ENCODE measurements at regions not wholly inside any gene's neighbourhood (a gene's known extent, or its start where the extent isn't known, plus 50 kb on each side); places are given as distances from the start of the nearest gene placed in this dataset.
"Not testable (repeated sequence)": the region's sequence is repeated elsewhere in the genome, so short reads cannot be mapped to it uniquely, and the experiment has no call there.

DNA sequence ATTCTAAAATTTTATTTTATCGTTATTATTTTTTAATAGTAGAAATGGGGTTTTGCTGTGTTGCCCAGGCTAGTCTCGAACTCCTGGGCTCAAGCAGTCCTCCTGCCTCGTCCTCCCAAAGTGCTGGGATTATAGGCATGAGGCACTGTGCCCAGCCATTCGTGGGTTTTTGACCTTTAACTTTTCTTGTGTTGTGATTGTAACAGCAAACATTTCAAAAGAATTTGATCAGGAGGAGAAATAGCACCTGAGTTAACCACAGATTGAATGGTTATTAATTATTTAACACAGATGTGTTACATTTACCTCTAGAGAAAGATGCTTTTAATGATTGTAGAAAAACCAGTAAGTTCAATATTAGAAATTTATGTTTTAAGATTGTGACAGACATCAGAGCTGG lies 132.0 kb downstream of the HAUS1 start:
- DNase-seq, result no peak

- DNase-seq, result no peak
These were observed 133.7 kb downstream of the HAUS1 start for GRCh38 chr18:46237891-46238290.

DNA sequence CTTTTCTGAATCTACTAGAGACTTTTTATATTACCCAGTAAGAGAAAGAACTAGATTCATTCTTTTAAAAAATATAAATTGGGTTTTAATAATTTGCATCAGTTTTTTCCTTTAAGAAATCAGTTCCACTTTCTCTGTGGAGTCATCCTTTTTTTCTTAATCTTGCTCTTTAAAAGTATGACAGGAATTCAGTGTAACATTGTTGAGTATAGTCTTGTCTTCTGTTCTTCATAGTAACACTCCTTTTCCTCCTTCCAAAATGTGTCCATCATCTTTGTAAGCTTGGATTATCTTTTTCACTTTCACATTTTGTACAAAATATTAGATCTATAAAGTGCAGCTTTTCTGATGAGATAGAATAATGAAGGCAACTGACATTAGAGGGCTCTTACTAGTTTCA lies 135.4 kb downstream of the HAUS1 start:
- DNase-seq, result no peak

DNA sequence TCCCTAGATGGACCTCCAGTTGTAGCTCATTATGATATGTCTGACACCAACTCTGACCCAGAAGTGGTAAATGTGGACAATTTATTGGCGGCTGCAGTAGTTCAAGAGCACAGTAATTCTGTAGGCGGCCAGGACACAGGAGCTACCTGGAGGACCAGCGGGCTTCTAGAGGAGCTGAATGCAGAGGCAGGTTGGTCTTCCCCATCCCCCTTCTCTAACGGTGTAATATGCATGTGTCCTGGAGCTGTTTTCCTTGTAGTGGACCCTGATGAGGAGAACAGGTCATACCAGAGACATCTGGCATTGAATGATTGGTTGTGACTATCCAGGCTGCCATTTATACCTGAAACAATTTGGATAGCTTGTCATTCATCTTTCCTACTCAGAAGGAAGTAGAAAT lies 135.8 kb downstream of the HAUS1 start:
- DNase-seq, result no peak

DNA sequence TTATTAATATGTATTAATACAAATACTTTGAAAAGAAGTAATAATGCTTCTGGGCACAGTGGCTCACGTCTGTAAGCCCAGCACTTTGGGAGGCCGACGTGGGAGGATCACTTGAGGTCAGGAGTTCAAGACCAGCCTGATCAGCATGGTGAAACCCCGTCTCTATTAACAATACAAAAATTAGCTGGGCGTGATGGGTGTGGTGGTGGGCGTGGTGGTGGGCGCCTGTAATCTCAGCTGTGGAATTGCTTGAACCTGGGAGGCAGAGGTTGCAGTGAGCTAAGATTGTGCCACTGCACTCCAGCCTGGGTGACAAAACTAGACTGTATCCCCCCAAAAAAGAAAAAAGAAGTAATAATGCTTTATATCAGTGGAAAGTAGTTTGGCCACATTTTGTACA lies 137.2 kb downstream of the HAUS1 start:
- not testable (repeated sequence) for DNase-seq

DNA sequence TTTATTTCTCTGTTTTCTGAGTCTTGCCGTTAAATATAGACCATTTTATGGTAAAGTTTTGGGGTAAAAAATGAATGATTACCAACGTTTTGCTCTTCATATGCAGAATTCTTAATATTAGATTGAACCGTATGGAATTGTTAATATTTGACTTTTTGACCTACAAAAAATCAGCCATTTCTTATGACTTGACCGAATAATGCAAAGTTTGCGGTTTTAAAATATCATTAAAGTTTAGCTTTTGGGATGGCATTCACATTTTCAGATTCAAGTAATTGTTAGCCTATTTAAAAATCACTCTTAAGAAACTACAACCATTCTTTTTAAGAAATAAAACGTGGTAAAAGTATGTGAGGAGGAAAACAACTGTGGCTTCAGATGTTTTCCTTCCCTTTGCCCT lies 138.0 kb downstream of the HAUS1 start:
- no peak for DNase-seq

GRCh38 chr18:46243095-46243494 lies 138.9 kb downstream of the HAUS1 start:
- no peak for DNase-seq

GRCh38 chr18:46243673-46244072 lies 139.5 kb downstream of the HAUS1 start:
- DNase-seq, result no peak

- DNase-seq, result no peak
These were observed 141.9 kb downstream of the HAUS1 start for GRCh38 chr18:46246101-46246500.

DNA sequence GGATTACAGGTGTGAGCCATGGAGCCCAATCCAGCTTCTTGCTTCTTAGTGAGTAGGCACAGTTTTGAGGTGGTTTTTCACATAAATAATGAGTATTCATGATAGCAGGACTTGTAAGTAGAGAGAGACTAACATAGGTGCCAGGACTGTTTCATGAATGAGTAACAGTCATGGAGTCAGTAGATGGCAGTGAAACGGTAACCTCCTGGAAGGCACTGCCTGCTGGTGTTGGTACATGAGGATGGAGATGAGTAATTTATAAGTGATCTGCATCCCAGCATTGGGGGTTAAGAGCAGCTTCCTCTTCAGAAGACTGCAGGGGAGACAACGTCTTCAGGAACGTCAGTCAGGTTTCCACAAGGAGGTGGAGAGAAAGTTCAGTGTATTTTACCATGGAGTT lies 143.8 kb downstream of the HAUS1 start:
- DNase-seq, result no peak

- DNase-seq, result peak; percentile 15
These were observed 146.1 kb downstream of the HAUS1 start for GRCh38 chr18:46250084-46250811.

DNA sequence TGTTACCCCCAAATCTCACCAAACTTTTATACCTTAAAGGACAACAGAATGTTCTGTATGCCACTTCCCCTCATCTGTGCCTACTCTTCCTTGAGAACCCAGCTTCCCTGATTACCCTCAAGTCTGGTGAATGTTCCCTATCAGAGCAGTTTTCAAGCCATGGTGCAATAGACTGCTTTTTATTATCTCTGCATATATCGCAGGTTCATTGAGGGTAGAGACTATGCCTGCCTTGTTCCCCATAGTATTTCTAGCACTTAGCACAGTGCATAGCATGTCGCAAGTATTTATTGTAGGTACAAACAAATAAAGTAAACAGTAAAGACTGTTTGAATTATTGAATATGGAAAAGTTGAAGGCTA lies 146.6 kb downstream of the HAUS1 start:
- DNase-seq, result no peak

DNA sequence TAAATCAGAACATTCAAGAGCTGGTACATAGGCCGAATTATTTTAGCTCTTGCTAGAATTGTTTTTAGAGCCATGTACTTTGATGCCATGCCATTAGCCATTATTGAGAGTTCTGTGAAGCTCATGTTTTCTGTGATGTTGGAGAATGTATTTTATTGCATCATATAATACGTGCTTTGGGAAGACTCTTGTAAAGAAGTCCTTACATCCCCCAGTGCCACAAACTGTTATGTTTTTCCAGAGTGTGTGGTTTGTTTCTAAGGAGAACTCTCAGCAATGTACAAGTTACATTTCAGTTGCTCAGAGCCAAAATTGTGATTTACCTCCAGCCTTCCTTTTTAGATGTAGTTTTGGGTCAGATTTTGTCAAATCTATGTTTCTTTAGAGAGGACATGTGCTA lies 148.6 kb downstream of the HAUS1 start:
- no peak for DNase-seq

DNA sequence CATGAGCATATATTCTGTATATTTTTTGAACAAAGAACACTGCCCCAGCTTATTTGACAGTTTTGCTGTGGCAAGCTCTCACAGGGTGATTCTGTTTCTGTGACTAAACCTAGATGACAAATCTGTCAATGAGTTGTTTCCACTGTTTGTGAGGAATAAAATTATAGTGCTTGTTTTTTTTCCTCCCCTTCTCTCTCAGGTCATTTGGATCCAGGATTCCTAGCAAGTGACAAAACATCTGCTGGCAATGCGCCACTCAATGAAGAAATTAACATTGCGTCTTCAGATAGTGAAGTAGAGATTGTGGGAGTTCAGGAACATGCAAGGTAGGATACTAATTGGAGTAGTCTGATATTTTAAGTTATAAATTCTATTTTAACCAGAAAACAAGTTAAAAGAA lies 149.3 kb downstream of the HAUS1 start:
- no peak for DNase-seq

- no peak for DNase-seq
These were observed 151.9 kb downstream of the HAUS1 start for GRCh38 chr18:46256078-46256477.

- no peak for DNase-seq
These were observed 153.2 kb downstream of the HAUS1 start for GRCh38 chr18:46257366-46257765.

DNA sequence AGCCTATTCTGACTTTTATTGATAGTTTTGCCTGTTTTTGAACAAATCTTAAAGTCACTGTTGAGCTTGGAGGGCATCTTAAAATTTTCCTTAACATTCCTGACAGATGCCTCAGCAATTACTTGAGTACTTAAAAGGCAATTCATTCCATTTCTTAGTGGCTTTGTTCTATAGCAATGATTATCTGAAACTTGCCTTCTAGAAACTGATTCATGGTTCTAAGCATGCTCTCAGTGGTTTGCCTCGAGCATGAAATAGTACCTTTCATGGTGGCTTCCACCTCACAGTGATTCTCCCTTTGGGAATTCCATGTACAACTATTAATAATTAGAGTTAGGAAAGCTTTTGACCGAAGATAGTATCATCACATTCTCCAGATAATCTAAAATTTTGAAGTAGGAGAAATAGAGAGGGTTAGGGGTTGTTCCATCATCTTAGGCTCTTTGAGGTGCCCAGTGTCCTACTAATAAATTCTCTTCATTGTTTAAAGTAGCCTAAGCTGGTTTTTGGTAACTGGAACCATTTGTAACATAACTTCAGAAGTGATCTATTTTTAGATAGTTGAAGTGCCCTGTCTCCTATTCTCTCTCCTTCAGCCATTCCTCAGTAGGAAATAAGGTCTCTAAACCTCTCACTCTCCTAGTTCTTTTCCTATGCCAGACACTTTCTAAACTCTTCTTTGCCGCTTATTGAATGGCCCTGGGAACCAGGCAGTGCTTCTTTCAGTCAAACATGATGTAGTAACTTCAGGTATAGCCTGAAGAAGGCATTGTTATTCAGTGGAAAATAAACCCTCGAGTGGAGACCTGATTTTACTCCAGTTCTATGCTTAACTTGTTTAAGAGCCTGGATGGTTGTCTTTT lies 156.1 kb downstream of the HAUS1 start:
- no peak for DNase-seq

GRCh38 chr18:46260879-46261143 lies 156.6 kb downstream of the HAUS1 start:
- no peak for DNase-seq

DNA sequence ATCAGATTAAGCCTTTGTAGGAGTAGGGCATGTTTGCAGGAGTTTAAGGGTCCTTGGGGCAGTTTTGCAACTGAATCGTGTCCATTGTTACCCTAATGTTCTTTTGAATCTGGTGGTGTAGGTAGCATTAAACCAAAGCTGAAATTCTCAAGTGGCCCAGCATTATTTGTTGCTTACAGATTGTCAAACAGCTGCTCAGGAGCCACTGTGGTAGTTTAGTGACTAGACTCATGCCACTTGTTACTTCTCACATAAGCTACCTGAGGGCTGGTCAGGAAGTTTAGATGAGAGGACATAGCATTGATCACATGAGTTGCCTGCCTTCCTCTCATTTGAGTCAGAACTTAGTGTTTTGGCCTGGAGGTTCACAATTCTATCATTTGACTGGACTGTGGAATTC lies 157.6 kb downstream of the HAUS1 start:
- DNase-seq, result no peak

DNA sequence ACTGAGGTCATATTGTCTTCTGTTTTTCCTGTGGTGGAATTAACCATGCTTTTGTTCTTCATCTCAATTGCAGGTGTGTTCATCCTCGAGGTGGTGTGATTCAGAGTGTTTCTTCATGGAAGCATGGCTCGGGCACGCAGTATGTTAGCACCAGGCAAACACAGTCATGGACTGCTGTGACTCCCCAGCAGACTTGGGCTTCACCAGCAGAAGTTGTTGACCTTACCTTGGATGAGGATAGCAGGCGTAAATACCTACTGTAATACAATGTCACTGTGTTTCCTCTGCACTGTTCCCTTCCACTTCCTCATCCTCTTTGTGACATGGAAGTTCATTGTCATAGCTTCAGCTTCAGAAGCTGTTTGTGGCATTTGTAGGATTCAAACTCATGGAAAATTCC lies 158.7 kb downstream of the HAUS1 start:
- no peak for DNase-seq

- no peak for DNase-seq
These were observed 160.1 kb downstream of the HAUS1 start for GRCh38 chr18:46264255-46264654.

DNA sequence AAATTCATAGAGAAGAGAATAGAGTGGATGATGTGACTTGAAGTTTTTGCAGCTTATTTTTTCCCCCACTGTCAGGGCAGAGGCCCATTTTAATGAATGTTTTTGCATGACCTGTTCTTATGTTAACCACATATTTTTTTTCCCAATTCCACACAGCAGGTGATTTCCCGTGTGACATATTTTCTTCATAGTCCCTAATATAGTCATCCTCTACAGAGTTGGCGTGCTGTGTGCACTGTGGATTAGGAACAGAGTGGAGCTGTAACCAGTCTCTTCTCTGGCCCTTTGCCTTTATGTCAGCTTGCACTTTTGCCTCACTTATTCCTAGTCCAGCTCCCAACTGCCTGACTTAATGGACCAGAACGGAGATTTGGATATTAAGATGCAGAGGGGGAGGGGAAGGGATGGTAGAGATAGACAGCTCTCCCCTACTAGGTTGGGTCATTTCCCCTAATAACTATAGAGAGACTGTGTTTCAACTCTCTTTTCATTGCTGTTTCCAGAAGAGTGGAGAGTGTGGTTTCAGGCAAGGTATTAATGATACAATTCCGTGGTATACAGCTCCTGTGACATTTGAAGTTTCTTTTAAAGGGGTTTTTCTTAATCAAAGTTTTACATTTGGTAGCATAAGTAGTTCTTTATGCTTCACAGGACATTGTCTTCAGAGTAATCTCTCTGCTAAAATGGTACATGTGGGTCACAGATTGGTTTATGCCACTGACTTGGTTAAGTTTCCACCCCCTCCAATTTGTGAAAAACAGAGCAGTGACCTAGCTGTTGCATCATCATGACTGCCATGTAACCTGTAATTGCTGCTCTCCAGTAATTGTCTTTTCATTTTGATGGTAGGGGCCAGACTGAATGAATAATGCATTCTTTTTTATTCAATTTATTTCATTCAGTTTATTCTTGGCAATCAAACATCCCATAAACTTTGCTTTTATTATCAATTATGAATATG lies 161.3 kb downstream of the HAUS1 start:
- no peak for DNase-seq

DNA sequence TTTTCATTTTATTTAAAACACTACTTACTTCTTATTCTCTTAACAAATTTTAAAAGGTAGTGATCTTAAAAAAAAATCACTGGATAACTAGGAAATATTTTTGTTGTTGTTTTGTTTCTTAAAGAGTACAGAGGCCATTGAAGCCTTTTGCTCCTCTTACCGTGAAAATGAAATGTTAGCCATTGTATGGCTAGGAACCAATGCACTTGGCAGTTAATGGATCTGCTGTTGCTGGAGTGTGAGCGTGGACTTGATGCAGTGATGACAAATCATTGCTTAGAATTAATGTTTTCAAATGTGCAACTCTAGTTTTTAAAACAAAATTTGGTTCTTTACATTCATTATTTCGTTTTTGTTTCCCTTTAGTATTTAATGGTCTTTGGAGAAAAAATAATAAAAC lies 162.3 kb downstream of the HAUS1 start:
- no peak for DNase-seq

GRCh38 chr18:46268671-46269070 lies 164.5 kb downstream of the HAUS1 start:
- DNase-seq, result no peak

Measured in stimulated activated CD4-positive, alpha-beta T cell treated with anti-CD3 and anti-CD28 coated beads, Interleukin-12 subunit alpha, Interleukin-12 subunit beta, amount 100 ng/mL, for 4 hours (primary cell).